Tongue (tissue), 1 donor: ENCODE measurements at regions not wholly inside any gene's neighbourhood (a gene's known extent, or its start where the extent isn't known, plus 50 kb on each side); places are given as distances from the start of the nearest gene placed in this dataset.
"Not testable (repeated sequence)": the region's sequence is repeated elsewhere in the genome, so short reads cannot be mapped to it uniquely, and the experiment has no call there.

ENCODE experiments used
- DNase-seq: peaks from one replicate; pipeline ENCODE4 v3.0.0-alpha.2; 2015

- no peak for DNase-seq
These were observed 97.1 kb upstream of the TAF11L2 start for GRCh38 chr5:17400724-17401469.

GRCh38 chr5:17401470-17402288, 96.4 kb upstream of the TAF11L2 start:
- peak; percentile 22 for DNase-seq

GRCh38 chr5:17402289-17403121, 95.5 kb upstream of the TAF11L2 start:
- peak; percentile 20 for DNase-seq

- DNase-seq, result no peak
These were observed 94.1 kb upstream of the TAF11L2 start for GRCh38 chr5:17403695-17404490.

- no peak for DNase-seq
These were observed 92.1 kb upstream of the TAF11L2 start for GRCh38 chr5:17405976-17406375.

- no peak for DNase-seq
These were observed 91.6 kb upstream of the TAF11L2 start for GRCh38 chr5:17406423-17406838.

GRCh38 chr5:17411436-17412402, 86.3 kb upstream of the TAF11L2 start:
- DNase-seq, result peak; percentile 24

GRCh38 chr5:17412760-17413671, 85.0 kb upstream of the TAF11L2 start:
- no peak for DNase-seq

- no peak for DNase-seq
These were observed 84.3 kb upstream of the TAF11L2 start for GRCh38 chr5:17413691-17414090.

GRCh38 chr5:17415321-17415758, 82.7 kb upstream of the TAF11L2 start:
- DNase-seq, result no peak

GRCh38 chr5:17416374-17416773, 81.7 kb upstream of the TAF11L2 start:
- not testable (repeated sequence) for DNase-seq

- no peak for DNase-seq
These were observed 73.4 kb upstream of the TAF11L2 start for GRCh38 chr5:17424674-17425073.

- DNase-seq, result no peak
These were observed 72.5 kb upstream of the TAF11L2 start for GRCh38 chr5:17425385-17426070.

GRCh38 chr5:17426104-17426749, 71.8 kb upstream of the TAF11L2 start:
- no peak for DNase-seq

- DNase-seq, result no peak
These were observed 69.7 kb upstream of the TAF11L2 start for GRCh38 chr5:17428176-17428800.

GRCh38 chr5:17429353-17429752, 68.7 kb upstream of the TAF11L2 start:
- no peak for DNase-seq

GRCh38 chr5:17430241-17430640, 67.8 kb upstream of the TAF11L2 start:
- DNase-seq, result no peak
